H9 (cell line): ENCODE measurements at regions not wholly inside any gene's neighbourhood (a gene's known extent, or its start where the extent isn't known, plus 50 kb on each side); places are given as distances from the start of the nearest gene placed in this dataset.

ENCODE experiments used
- DNase-seq: peaks from one replicate; pipeline ENCODE4 v3.0.0-alpha.2; 2017
- H2AFZ ChIP-seq: one replicate; pipeline ENCODE4 v1.6.1; 2013; ENCODE audit warnings: mild to moderate bottlenecking, low read length, control low read depth, moderate library complexity
- H2AK5ac ChIP-seq: 2 replicates; pipeline ENCODE4 v1.6.1; 2013; ENCODE audit warnings: low read length, control low read depth, mixed read lengths; ENCODE audit not compliant: insufficient read length
- H2BK120ac ChIP-seq: one replicate; pipeline ENCODE4 v1.6.1; 2013; ENCODE audit warnings: low read depth, mild to moderate bottlenecking, low read length, control low read depth, inconsistent platforms; ENCODE audit not compliant: poor library complexity, severe bottlenecking
- H2BK12ac ChIP-seq: 2 replicates; pipeline ENCODE4 v1.6.1; 2013; ENCODE audit warnings: low read length, control low read depth, mixed read lengths, low read depth; ENCODE audit not compliant: insufficient read length
- H2BK15ac ChIP-seq: 2 replicates; pipeline ENCODE4 v1.6.1; 2013; ENCODE audit warnings: low read depth, low read length, control low read depth
- H2BK20ac ChIP-seq: one replicate; pipeline ENCODE4 v1.6.1; 2013; ENCODE audit warnings: low read depth, mild to moderate bottlenecking, low read length, control low read depth, inconsistent platforms; ENCODE audit not compliant: poor library complexity, severe bottlenecking
- H2BK5ac ChIP-seq: 2 replicates; pipeline ENCODE4 v1.6.1; 2013; ENCODE audit warnings: low read length, control low read depth, mixed read lengths; ENCODE audit not compliant: insufficient read length
- H3K14ac ChIP-seq: 2 replicates; pipeline ENCODE4 v1.6.1; 2013; ENCODE audit warnings: low read length, control low read depth; ENCODE audit not compliant: insufficient read depth
- H3K18ac ChIP-seq: 2 replicates; pipeline ENCODE4 v1.6.1; 2013; ENCODE audit warnings: low read depth, mild to moderate bottlenecking, mixed read lengths, low read length, control low read depth; ENCODE audit not compliant: insufficient read length
- H3K23ac ChIP-seq: 2 replicates; pipeline ENCODE4 v1.6.1; 2013; ENCODE audit warnings: low read length, control low read depth, mixed read lengths, low read depth; ENCODE audit not compliant: insufficient read length
- H3K23me2 ChIP-seq: 2 replicates; pipeline ENCODE4 v1.6.1; 2013; ENCODE audit warnings: low read depth, mild to moderate bottlenecking, mixed read lengths, low read length, control low read depth; ENCODE audit not compliant: insufficient read length, poor library complexity, severe bottlenecking
- H3K27ac ChIP-seq: 2 replicates; pipeline ENCODE4 v1.5.1; 2013; ENCODE audit warnings: low read length, control low read depth, mixed read lengths, low read depth; ENCODE audit not compliant: insufficient read length
- H3K27me3 ChIP-seq: 2 replicates; pipeline ENCODE4 v1.6.1; 2013; ENCODE audit warnings: low read length, control low read depth, inconsistent platforms; ENCODE audit not compliant: insufficient read depth
- H3K4ac ChIP-seq: 2 replicates; pipeline ENCODE4 v1.6.1; 2013; ENCODE audit warnings: low read depth, mild to moderate bottlenecking, control low read depth, inconsistent platforms, low read length, moderate library complexity
- H3K4me1 ChIP-seq: 2 replicates; pipeline ENCODE4 v1.6.1; 2013; ENCODE audit warnings: low read length, control low read depth, inconsistent platforms; ENCODE audit not compliant: insufficient read depth
- H3K4me2 ChIP-seq: 2 replicates; pipeline ENCODE4 v1.6.1; 2013; ENCODE audit warnings: low read length, control low read depth, mixed read lengths; ENCODE audit not compliant: insufficient read length, insufficient read depth
- H3K56ac ChIP-seq: 2 replicates; pipeline ENCODE4 v1.6.1; 2013; ENCODE audit warnings: low read depth, mild to moderate bottlenecking, mixed read lengths, low read length, control low read depth; ENCODE audit not compliant: insufficient read length
- H3K79me1 ChIP-seq: 2 replicates; pipeline ENCODE4 v1.6.1; 2013; ENCODE audit warnings: low read depth, mild to moderate bottlenecking, moderate library complexity, low read length, control low read depth, inconsistent platforms; ENCODE audit not compliant: insufficient read depth, poor library complexity, severe bottlenecking
- H3K79me2 ChIP-seq: 2 replicates; pipeline ENCODE4 v1.6.1; 2013; ENCODE audit warnings: low read length, control low read depth, inconsistent platforms; ENCODE audit not compliant: insufficient read depth
- H3K9ac ChIP-seq: 2 replicates; pipeline ENCODE4 v1.6.1; 2013; ENCODE audit warnings: low read length, control low read depth, mixed read lengths; ENCODE audit not compliant: insufficient read length; ENCODE audit errors: extremely low read depth
- H3K9me3 ChIP-seq: one replicate; pipeline ENCODE4 v1.6.1; 2013; ENCODE audit warnings: low read depth, low read length, inconsistent platforms; ENCODE audit not compliant: control insufficient read depth
- H3T11ph ChIP-seq: one replicate; pipeline ENCODE4 v1.6.1; 2013; ENCODE audit warnings: mild to moderate bottlenecking, low read length, control low read depth, inconsistent platforms
- H4K20me1 ChIP-seq: one replicate; pipeline ENCODE4 v1.6.1; 2013; ENCODE audit not compliant: control insufficient read depth, insufficient read length, insufficient read depth
- H4K5ac ChIP-seq: 2 replicates; pipeline ENCODE4 v1.6.1; 2013; ENCODE audit warnings: low read depth, mild to moderate bottlenecking, mixed read lengths, low read length, control low read depth; ENCODE audit not compliant: insufficient read length
- H4K8ac ChIP-seq: replicated peaks from 2 replicates; pipeline ENCODE4 v1.6.1; 2013; ENCODE audit warnings: low read length, control low read depth, mixed read lengths, low read depth; ENCODE audit not compliant: insufficient read length
- H4K91ac ChIP-seq: 2 replicates; pipeline ENCODE4 v1.6.1; 2013; ENCODE audit warnings: low read depth, mild to moderate bottlenecking, moderate library complexity, mixed read lengths, low read length, control low read depth; ENCODE audit not compliant: insufficient read length
- H3K27ac Mint-ChIP-seq, 3 experiments: 2 replicates in 2 of 3; 3 replicates in 1 of 3; pipeline ENCODE4 v1.8.0; 2020 to 2021; ENCODE audit warnings: mixed read lengths in 3 of 3, mild to moderate bottlenecking in 1 of 3, moderate library complexity in 1 of 3
- H3K27me3 Mint-ChIP-seq: 2 replicates; pipeline ENCODE4 v1.8.0; 2021; ENCODE audit warnings: low read depth, mild to moderate bottlenecking, moderate library complexity, mixed read lengths
- H3K36me3 Mint-ChIP-seq, 3 experiments: 2 replicates in 2 of 3; 3 replicates in 1 of 3; pipeline ENCODE4 v1.8.0; 2020 to 2021; ENCODE audit warnings: low read depth in 3 of 3, mixed read lengths in 3 of 3; ENCODE audit not compliant: insufficient read depth in 1 of 3
- H3K4me1 Mint-ChIP-seq, 2 experiments: 2 replicates each; pipeline ENCODE4 v1.8.0; 2020; ENCODE audit warnings: mixed read lengths in 2 of 2
- H3K4me3 Mint-ChIP-seq, 2 experiments: 2 replicates in 1 of 2; 3 replicates in 1 of 2; pipeline ENCODE4 v1.8.0; 2020 to 2021; ENCODE audit warnings: mild to moderate bottlenecking in 2 of 2, mixed read lengths in 2 of 2, moderate library complexity in 1 of 2
- H3K9me3 Mint-ChIP-seq, 2 experiments: 2 replicates in 1 of 2; 3 replicates in 1 of 2; pipeline ENCODE4 v1.8.0; 2020; ENCODE audit warnings: mild to moderate bottlenecking in 2 of 2, mixed read lengths in 2 of 2, moderate library complexity in 1 of 2
- CTCF ChIP-seq: fragments of 200-600 bp; sonication (generic); conservative IDR thresholded peaks from 3 replicates; pipeline ENCODE4 v1.8.0; 2021; ENCODE audit warnings: antibody characterized with exemption, mild to moderate bottlenecking
- WGBS: extraction: QIAGEN DNeasy Blood & Tissue Kit; methylation state at CpG from one replicate; pipeline ENCODE4 v1.1.7; 2013; ENCODE audit warnings: missing lambda C conversion rate, low lambda C conversion rate, mixed read lengths; ENCODE audit not compliant: insufficient read length; ENCODE audit errors: extremely low coverage; 5-methylcytosine and 5-hydroxymethylcytosine counted together

- Histone ChIP-seq H4K8ac (no peak overlapping the region), H3K27me3 (no peaks in the 10 kb centered on the region), H2AK5ac (no peak overlapping the region), H3K27ac (no peak overlapping the region), H3K18ac (no peak overlapping the region), H3K79me1 (no peaks in the 10 kb centered on the region), H3K9me3 (no peaks in the 10 kb centered on the region), H3K56ac (no peak overlapping the region), H3K4me2 (no peak overlapping the region), H2BK12ac (no peak overlapping the region), H3K14ac (no peak overlapping the region), H3K4me1 (peaks cover 6% of the 10 kb centered on the region; the same call in 1 of the 2 replicates), H3K79me2 (no peaks in the 10 kb centered on the region), H4K20me1 (peaks cover 3% of the 10 kb centered on the region), H3K4ac (no peak overlapping the region), H4K91ac (no peak overlapping the region), H2AFZ (no peak overlapping the region), H2BK120ac (no peak overlapping the region), H4K5ac (no peak overlapping the region), H3T11ph (no peak overlapping the region), H2BK20ac (no peak overlapping the region), H3K23me2 (no peaks in the 10 kb centered on the region), H3K9ac (no peak overlapping the region), H3K23ac (no peak overlapping the region), H2BK5ac (no peak overlapping the region), H2BK15ac (no peak overlapping the region)
- H3K27me3 Mint-ChIP-seq: no peaks in the 10 kb centered on the region; the same call in none of the 2 replicates
- H3K9me3 Mint-ChIP-seq: 0 out of 5 replicates have a peak, but pooled peaks cover 0 to 2% of the 10 kb centered on the region in 2 experiments
- no peak overlapping the region for H3K4me3 Mint-ChIP-seq
- peaks cover 22 to 28% of the 10 kb centered on the region in 2 experiments for H3K4me1 Mint-ChIP-seq
- no peak for TF ChIP-seq CTCF
- DNase-seq: no peak
- no peak overlapping the region for H3K27ac Mint-ChIP-seq
- no peaks in the 10 kb centered on the region; a peak in 1 of 7 replicates for H3K36me3 Mint-ChIP-seq
- no CpG with 5 or more reads among the region's 1 CpG for WGBS
Measured at GRCh38 chr18:37667836-37668235, 102.2 kb upstream of the CELF4 start.
